ENCODE measurements at regions not wholly inside any gene's neighbourhood (a gene's known extent, or its start where the extent isn't known, plus 50 kb on each side); places are given as distances from the start of the nearest gene placed in this dataset.

DNA sequence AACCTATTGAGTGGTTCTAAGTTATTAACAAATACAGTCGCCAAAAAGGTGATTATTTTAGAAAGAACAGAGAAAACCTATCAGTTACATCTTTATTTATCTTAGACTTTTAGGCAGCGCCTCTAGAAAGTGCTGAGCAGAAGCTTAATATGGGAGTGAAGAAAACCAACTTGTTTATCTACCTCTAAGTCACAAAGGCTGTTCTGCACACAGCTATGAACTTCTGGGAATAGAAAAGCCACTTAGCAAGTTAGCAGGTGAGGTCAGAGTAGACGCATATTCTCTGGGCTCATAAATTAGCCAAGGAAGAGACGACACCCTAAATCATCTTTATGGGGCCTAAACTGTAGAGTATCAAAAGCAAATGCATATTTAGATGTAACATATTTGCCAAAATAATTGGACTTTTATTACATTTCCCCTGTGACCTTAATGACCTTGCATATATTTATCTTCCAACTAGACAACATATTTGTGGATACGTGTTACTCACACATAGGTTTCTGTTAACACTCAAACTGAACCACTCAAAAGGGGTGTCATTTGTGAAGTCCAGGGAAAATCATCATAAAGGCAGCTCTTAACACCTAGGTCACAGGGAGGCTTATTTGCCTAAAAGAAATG lies 267.1 kb downstream of the ADGB start:
- DNase-seq: no peak

DNA sequence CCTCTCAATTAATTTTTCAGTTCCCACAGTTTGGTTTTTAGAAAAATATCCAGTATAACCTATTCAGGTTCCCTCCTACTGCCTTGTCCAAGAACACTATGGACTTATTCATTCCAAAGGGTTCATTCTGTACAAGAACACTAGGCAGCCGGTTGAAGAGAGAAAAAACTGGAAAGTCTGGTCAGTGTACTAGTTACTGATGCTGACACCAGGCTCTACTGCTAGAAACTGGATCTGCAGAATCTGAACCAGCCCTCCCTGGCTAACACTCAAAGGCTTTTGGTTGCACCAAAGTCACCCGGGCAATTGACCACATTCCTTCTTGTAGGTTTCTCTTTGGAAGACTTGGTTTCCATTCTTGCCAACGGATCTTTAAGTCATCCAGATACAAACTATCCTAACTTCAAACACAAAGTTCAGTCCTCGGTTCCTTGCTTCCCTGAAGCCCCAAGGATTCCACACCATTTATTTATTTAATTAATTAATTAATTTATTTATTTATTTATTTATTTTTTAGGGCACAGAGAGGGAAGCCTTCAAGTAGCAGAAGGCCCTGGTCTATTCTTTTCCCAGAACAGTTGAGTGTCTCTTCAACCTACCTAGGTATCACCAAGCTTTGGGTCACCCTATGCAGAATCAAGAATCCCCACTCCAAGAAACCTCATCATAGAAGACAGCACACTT lies 268.1 kb downstream of the ADGB start:
- no peak for DNase-seq

DNA sequence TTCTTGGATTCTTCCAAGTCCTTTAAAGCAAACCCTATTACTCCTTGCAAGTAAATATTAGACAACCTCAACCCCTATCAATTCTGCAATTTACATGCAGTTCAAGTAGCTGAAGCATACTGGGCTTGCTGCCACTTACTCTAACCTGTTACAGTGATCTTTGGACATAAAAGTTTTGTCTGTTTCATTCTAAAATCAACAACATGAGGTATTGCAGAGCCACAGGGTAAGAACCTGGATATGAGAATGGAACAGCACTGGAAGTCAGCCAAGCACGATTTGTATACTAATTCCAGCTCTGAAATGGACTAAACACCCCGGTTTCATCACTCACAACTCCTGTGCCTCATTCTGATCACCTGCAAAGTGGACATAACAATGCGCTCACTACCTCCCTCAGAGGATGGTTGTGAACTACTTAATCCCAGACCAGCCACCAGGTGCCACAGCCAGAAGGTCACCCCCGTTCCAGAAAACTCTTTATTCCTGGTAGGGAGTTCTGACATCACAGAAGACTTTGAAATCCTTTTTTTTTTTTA lies 270.0 kb downstream of the ADGB start:
- DNase-seq: no peak

DNA sequence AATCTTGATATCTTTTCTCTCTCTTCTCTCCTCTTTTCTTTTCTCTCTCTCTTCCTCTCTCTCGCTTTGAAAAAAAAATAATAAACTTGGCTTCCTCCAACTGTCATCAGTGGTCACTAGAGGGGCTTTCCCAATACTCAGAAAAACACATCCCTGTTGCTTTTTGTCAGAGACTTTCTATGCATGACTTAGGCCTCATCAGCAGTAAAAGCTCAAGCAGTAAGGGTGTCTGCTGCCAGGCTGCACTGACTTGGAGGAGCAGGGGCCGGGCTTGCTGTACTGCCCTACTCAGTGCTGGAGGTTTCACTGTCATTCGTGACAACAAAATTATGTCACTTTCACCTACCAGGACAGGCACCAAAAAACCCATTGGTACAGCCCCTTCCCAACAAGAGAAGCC lies 272.0 kb downstream of the ADGB start:
- DNase-seq: no peak

DNA sequence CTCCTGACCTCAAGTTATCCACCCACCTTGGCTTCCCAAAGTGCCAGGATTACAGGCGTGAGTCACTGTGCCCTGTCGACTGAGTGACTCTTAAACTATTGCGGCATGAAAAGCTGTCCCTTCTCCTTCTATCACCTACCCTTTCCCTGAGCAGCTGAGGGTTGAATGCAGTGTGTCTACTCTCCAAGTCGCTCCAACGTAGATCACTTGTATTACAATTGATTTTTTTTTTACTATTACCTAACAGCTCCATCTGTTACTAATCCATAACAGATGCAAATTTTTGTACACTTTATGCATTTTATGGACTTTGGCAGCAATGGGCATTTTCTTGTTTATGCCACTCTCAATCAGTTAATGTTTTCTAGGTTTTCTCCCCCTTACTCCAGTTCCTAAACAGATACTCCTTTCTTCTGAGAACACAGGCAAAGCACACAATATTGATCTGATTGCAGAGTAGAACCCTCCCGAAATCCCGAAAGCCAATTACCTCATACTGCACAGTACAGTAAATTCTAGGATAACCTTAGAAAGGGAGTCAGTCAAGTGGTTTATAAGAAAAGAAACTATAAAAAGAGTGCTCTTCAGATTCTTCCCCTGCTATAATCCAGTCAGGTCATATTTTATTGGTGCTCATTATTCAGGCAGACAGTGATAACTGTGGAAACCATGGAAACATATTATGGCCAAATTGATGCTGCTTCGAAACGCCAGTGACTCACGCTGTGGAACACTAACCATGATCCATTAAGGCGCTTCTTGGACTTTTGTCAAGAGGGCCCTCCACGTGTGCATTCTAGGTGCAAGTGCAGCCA lies 273.0 kb downstream of the ADGB start:
- no peak for DNase-seq

DNA sequence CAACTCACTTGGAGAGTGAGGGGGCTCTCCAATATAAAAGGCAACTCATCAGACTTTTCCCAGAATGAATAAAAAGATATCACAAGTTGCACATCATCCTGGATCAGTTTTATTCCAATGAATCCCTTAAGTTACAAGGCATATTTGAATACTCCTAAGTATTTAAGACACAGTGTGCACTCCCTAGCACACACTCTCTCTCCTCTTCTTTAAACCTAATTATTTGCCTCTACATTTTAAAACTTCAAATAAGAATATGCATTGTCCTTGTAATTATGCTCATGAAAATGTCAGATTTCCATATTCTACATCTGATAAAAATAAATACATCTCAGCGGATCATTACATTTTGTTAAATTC lies 273.6 kb downstream of the ADGB start:
- DNase-seq: no peak

DNA sequence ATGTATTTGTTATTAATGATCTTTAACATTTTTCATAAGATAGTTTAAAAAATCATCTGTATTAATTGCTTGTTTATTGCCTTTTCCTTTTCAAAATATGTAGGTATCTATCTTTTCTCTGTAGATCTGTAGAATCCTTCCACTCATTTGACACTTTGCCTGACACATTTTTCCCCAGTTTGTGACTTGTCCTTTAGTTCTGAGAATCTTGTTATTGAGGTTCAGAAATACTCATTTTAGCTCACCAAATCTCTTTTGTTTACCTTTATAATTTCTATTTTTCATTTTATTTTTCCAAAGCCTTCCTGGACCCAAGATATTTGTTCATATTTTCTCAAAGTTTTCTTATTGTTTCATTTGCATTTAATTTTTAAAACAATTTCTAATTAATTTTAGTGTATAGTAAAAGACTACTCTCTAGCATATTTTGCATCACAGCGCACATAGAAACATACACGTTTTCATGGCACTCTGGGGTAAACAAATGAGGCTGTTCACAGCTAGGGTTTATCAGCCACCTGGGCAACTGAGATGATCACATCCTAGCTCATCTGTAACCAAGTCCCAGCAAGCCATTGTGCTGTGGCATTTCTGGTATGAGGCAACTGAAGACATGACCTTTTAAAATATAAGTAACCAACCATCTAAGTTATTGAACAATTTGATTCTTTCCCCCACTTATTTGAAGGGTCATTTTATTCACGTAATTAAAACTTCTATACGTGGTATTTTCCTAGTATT lies 275.7 kb downstream of the ADGB start:
- no peak for DNase-seq

DNA sequence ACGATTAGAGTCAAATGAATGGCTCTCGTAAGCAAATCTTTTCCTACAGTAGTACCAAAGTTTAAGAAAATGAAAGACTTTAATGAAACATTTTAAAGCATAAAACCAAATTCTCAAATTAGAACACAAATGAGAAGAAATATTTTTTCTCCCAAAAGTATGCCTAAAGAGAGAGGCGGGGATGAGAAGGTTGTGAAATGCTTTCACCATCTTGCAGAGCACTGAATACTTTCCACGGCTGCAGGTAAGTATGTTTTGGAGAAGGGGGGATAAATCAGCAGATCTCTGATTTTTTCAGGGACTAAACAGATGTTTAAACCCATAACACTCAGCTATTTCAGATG lies 277.1 kb downstream of the ADGB start:
- no peak for DNase-seq

DNA sequence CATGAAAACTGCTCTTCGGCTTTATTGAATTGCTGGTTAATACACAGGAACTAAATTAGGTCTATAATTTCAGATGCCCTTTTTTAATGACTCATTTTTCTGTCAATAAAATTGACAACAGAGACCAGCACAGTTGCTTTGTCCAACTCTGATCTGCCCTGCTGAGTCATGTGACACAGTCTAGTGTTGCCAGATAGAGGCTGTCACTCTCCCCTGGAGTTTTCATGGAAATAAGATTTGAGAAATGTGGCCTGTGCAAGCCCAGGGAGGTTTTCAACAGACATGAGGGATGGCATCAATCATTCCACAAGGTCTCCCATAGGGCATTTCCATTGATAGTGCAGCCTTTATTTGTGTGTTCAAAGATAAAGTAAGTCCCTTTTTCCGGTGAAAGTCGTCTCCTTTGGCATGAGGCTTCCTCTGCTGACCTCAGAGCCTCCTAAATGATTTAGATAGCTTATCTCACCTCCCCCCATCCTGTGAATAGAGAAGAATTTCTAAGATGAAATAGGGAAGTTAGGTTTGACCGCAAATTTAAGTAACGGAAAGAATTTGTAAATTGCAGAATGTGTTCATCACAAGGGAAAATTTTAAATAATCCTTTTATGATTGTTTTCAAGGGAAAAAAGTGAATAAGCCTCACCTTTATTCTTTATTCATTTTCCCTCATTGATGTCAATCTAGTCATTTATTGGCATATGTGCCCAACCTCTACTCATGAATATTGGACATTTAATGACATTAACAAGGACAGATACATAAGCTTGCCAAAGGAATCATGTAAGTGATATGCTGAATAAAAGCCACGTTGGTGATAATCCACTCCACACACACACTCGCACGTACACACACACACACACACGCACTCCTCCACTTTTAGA lies 277.7 kb downstream of the ADGB start:
- no peak for DNase-seq

DNA sequence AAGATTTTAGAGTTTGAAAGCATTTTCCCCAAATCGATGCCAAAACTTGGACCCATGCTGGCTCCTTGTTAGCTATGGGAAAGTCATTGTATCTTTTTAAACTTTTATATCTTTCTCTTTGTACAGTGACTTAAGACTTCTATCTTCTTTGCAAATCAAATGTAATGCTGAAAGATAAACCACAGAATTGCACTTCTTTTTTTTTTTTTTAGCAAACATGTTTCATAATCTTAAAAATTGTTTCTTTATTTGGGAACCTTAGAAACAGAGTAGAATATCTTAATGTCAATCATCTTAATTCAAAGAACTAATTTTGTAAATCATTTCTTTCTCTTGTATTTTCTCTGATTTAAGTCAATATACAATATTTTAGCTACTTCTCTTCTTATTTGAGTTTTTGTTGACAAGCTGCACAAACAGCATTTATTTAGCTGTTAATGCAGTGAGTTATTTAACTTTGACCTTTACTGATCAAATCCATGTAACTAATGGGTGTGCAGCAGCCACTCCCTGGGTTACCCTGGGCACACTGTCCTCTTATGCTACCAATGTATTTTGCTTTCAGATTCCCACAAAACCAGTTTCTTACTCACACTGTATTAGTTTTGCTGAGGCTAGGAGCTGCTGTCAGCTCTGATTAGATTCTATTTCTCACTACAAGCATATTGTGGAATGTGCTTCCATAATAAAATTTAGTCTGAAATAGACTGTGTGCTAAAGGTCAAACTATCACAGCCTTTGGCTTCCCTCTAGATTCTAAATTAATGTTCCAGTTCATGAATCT lies 279.6 kb downstream of the ADGB start:
- DNase-seq: no peak

DNA sequence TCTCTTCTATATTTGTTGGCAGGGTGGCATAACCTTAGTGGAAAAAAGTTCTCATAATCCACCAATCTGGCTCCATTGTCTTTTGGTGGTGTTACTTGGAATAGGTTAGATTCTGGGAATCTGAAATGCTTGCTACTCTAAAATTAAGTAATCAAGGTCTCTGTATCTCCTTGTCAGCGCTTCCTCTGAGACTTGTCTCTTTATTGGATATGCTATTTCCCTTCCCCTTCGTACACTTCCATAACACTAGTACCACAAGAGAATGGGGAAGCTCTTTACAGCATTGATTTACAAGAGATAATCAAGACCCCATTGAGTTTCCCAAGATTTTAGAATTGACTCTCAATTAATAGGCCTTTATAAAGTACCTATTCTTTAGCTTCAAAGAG lies 280.2 kb downstream of the ADGB start:
- DNase-seq: no peak

DNA sequence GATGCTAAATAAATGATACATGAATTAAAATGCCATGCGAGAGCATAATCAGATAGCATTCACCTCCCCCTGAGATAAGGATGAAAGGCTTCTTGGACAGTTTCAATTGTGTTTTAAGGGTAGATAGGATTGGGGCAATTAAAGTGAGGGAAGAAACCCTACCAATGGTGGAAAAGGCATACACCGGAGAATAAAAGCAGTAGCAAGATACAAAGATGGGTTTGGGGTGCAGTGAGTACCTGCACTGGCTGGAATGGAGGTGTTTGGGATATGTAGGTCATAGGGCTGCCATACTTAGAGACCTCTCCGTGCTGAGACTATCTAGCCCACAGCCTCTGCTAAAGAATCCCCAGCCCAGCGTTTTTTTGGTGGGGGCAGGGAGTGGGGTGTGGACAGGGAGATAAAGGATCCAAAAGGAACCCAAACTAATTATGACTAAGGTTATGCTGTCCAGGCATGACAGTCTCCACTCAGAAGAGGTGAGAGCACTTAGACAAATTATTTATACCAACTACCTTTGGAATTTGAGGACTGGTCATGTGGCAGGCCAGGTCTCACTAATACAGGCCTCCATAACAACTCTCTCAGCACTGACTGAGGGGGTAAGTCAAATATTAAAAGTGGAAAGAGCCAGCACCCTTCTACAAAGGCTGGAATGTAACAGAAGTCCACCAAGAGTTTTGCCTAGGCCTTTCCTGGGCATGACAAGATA lies 280.8 kb downstream of the ADGB start:
- no peak for DNase-seq

DNA sequence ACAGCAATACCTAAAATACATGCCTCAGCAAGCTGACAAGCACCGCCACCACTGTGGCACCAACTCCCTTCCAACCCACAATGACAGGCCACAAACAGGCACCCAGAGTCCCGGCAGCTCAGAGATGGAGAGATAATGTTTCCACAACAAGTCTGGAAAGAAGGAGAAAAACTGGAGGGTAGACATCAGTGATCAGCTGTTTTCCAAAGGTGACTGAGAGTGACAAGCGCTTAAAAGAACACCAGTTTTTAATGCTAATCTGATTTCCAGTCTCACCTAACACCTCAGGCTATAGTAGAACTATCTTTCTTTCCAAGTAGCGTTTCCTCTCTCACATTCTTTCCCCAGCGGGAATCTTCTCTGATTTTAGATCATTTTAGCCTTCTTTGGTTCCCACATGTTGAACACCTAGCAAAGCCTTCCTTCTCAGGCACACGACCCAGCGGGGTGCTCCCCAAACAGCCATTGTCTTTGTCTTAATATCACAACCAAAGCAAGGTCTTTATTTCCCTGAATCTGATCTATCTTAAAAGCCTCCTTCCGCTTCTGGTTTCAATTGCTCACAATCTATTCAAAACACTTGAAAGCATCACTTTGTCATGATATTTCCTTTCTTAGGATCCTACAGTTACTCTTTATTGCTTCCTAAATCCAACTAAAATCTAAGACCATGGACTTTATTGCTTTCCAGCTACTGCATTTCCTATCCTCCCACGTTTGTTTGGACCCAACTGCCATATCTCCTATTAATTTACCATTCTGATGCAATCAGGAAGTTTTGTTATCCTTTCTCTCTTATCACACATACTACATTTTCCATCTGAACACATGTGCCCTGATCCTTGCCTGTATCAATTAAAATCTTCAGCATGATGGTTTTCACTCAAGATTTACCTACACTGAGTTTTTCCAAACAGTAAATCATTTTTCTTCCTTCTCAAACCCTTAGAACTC lies 282.7 kb downstream of the ADGB start:
- no peak for DNase-seq

DNA sequence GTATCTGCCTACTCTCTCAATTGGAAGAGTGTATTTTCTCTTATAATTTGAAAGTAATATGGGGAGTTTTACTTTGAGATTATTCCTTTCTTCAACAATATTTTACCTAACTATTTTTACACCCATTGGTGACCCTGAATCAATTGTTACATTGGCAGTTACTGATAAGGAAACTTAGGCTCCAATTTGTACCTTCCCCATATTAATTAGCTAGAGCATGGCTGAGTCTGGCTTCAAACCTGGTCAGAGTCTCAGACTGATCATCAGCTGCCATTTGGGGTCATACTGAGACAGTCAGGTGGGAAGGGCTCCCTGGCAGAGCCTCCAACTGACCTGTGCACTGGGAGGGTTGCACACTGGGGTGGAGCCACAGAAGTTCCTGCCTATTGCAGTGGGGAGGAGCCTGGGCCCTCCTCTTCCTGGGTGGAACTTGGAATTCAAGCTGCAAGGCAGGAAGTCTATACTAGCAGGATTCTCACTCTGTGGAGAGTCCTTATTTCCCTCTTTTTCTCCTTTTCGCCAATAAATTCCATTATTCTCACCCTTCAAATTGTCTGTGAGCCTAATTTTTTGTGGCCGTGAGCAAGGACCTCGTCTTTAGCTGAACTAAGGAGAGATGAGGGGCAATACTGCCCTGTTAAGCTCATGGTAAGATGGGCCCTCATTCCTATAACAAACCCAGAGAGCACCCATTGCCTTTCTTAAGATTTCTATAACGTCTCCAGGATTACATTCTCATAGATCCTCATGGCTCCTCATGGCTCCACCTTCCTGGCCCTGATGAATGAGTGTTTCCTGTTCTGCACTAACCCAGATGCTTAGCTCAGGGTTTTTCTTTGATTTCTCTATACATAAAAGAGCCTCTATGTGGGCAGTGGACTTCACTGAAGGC lies 285.1 kb downstream of the ADGB start:
- DNase-seq: no peak

DNA sequence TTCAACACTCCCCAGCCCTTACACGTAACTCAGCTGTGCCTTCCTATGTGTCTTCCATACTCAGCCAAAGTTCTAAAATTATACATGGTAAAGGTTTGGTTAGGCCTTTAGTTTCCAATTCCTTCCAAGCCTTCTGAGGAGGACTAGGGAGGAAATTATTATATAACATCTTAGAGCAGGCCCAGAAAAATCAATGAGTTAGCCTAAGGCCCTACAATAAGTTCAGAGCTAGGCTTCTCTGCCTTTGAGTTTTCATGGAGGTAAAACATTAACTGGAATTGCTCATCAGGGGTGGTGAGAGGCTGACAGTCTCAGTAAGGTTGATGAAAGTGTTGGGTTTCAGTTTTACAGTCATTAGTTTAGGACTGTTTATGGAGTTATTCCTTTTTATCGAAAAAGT lies 286.0 kb downstream of the ADGB start:
- no peak for DNase-seq

DNA sequence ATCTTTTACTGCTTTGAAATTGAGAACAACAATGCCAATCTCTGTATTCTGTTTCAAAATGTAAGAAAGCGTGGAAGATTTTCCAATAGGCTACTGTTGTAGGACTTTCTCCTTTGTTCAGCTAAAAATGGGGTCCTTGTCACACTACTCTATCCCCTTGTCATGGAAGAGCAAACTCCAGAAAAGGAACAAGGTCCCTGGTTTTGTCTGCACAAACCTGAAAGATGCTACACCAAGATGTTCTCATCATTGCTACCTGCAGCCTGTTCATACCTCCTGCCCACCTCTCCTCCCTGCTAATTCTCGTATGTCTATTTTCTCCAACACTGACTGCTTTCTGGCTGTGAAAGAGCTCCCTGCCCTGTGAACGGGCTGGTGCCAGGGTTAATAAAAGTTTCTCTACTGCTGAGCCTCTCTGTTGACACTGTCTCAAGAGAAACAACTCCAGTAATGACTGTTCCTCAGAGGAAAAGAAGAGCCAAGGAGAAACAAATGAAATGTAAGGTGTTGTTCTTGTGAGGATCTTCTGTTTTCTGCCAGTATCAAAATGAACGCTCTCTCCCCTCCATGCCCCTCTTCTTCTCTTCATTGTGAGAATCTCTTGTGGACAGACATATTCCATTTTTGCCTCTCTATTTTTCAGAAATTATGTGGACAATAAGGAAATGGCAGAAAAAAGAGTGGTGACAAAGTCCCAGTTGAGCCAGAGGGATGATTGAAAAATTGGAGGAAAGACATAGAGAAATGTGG lies 287.1 kb downstream of the ADGB start:
- no peak for DNase-seq

Measured in skin of body (tissue), 1 donor.